GM19467 (cell line): ENCODE measurements at regions not wholly inside any gene's neighbourhood (a gene's known extent, or its start where the extent isn't known, plus 50 kb on each side); places are given as distances from the start of the nearest gene placed in this dataset.

ENCODE experiments used
- ATAC-seq: cut with Tn5 transposase; IDR thresholded peaks from one replicate; pipeline ENCODE4 v1.9.1; 2021; ENCODE audit warnings: mild to moderate bottlenecking, moderate library complexity; ENCODE audit not compliant: unreplicated experiment

DNA sequence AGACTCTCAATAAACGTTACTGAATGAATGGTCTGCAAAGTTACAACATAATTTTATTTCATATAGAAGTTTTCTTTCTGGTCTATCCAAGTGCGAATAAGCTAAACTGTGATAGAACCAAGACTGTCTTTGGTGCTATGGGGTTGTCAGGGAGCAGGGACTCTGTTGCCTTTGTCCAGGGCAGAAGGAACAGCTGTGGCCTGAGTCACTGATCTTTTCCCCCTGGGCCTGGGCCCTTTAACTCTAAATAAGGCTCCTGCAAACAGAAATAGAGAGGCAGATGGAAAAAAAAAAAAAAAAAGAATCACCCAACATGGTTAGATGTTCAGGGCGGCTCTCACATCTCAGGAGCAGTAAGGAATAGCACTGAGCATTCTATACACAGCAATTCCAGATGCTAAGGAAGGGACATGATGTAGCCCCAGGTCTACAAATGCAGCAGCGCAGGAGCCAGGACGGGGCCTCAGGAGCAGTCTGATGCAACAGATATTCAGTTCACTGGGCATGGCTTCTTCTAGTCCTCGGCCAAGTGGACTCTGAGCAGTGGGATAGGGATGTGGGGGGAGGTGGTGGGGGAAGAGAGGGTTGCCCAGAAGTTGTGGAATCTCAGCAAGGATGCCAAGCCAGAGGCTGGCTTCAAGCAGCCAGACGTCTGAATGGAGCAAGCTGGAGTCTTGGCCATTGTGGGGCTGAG lies 247.1 kb upstream of the SIX2 start:
- no peak for ATAC-seq

DNA sequence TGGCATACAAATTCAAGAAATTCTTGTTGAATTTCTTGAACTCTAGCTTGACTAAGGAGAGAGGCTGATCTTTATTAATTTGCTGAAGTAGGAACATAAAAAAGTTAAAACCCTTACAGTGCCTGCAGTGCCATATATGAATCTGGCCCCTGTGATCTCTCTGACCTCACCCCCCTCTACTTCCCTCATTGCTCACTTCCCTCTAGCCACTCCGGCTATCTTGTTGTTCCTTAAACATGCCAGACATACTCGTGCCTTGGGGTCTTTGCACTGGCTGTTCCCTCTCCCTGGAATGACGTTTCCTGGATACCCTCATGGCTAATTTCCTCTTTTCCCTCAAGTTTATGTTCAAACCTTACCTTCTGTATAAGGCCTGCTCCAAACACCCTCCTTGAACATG lies 246.3 kb upstream of the SIX2 start:
- ATAC-seq = no peak

DNA sequence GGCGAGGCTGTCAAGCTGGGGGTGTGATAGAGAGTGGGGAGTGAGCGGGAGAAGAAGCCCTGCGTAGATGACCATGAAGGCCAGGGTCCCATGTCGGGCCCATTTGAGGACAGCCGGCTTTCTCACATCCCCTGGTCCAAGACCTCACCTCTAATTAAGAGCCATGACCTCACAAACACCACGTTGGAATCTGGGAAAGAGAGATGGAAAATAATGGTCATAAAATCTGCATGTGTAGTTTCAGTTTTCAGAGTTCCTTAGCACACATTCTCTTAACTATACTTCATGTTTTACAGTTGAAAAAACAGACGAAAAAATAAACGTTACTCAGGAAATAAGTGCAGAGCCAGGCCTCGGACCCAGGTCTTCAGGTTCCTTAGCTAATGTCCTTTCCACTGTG lies 244.8 kb upstream of the SIX2 start:
- ATAC-seq = no peak

DNA sequence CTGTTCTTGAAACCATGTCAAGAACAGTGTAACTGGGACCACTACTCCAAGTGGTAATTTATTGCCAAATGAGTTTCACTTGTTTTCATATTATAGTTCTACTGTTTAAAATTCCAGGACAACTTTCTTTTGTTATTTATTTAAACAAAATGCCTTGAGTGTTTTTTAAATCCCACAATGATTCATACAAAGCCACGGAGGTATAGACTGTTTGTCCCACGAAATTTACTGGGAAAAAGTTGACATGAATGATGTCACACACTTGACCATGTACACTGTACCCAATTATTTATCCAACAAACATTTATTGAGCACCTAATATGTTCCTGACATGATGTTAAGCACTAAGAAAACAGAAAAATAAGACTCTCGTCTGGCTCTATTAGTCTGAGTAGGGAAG lies 243.9 kb upstream of the SIX2 start:
- ATAC-seq = no peak

DNA sequence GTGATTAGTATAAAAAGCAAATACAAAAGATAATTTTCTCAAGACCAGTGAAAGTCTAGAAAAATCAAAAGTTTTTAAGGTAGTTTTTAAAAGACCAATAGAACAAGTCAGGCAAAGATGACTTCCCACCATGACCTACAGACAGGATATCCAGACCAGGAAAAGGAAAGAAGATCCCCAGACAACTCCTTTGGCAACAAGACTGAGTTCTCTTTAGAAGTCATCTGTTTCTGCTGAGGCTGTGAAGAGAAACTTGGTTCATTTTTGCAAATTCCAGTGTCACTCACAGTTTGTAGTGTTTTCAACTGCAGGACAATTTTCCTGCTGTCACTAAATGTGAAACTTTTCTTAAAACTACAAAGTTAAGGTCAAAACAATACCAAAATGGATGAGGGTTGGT lies 240.9 kb upstream of the SIX2 start:
- ATAC-seq = no peak

DNA sequence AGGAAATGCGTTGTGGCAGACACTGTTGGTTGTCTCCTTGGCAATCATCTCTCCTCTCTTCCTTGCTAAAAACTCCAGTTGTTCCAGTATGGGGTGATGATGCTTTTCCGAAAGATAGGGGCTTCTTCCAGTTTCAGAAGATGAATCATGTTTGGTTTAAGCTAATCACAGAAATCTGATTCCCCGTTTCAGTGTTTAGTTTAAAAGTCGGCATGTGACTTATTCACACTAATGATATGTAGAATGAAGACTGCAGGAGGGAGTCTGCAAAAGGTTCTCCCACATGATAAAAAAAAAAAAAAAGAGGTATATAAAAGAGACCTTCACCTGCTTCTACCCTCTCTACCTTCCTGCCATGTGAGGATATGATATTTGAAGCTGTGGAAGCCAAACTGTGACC lies 239.0 kb upstream of the SIX2 start:
- ATAC-seq = no peak

DNA sequence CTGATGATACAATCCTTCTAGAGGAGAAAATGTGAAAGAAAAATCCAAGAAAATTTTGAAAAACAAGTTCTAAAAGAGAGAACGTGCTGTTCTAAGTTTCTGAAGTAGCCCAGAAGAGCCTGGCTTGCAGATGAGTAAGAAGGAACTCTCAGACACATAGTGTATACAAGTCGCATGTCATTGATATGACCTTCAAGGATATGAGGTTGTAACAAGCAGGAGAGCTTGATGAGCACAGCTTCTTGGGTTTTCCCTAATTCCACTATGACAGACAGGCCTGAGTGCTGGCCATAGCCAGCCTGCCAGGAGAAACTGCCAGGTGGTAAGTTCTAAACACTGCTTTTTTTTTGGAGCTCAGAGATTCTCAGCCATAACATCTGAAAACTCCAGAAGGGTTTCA lies 235.7 kb upstream of the SIX2 start:
- ATAC-seq = no peak

DNA sequence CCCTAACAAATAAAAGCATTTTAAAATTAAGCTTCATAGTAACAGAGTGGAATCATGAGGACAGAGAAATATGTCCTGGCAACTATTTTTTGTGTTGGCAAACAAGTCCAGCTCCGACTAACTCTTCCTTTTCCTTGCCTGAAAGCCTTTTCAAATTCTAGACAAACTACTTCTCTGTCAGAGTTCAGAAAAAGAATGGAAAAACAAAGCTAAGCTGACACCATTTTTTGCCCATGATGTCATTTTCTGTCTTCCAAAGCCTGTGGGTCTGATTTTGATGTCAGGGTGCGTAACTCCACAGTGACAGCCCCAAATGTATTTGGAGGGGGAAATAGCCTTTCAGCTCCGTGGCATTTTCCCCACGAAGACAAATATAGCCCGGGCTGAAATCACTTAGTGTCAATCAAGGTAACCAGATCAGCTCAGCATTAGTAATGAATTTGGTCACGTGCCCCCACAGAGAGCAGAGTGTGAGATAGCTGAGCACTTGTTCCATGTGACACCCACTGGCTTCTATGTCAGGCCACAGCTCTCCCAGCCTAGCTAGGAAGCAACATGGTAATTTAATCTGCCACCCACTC lies 233.0 kb upstream of the SIX2 start:
- ATAC-seq = no peak

DNA sequence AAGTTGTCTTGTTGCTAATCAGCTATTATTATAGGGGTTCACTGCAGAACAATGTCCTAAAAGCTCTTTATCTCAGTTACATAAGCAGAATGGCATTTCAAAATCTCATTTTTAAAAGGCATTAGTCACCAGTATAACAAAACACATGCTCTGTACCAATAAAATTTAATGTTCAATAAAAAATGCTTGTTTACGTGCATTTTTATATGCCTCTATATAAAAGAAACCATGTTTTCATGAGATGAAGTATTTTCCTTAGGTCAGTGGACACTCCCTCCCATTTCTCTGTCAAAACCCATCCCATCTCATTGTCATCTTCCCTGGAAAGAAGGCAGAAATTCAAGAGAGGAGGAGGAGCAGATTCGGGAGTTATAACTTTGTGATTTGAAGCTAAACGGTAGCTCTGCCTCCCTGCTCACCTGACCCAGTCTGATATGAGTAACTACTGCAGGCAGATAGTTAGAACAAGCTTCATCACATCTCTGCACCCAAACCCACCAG lies 231.9 kb upstream of the SIX2 start:
- no peak for ATAC-seq

DNA sequence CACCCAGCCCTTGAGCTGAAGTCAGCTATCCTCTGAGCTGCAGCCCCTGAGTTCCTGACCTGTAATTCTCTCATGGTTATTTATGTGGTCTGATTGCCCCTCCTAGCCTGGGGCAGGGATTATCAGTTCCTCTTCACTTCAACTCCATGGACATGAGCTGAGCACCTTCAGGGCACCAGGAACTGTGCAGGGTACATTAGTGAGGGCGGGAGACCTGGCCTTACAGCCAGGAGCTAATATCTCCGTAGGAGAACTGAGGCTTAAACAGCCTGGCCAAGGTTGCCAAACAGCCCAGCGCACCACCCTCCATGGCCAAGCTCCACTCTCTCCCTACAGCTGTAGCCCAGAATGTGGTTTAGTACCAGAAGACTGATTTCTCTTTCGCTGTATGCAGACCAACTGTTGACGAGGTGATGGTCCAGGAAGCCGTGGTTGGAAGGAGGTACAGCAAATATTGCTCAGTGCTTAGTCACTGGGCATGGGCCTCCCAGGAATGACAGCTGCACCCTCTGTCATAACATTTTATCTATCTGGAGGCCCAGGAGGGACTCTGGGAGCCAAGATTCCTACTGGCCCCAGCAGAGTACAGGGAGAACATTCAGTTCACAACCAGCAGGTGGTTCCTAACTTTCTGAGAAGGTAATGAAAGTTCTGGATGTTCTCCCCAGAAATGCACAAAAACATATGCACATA lies 228.7 kb upstream of the SIX2 start:
- no peak for ATAC-seq

DNA sequence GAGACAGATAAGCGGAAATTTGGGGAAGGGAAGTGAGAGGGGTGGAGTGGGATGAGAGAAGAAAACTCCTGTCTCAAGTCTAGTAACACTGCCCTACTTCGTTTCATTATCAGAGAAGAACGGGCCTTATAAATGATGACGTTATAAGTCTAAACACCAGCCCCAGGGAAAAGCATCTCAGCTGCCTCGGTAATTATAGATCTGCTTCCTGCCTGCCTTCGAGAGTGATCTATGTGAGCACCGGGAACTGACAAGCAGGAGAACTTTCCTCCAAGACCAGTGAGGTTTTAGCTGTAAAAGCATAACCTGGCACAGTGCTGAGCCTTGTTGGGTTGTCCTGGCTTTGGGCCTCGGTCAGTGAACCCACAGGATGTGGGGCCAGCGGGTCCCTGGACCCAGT lies 227.9 kb upstream of the SIX2 start:
- ATAC-seq = no peak

DNA sequence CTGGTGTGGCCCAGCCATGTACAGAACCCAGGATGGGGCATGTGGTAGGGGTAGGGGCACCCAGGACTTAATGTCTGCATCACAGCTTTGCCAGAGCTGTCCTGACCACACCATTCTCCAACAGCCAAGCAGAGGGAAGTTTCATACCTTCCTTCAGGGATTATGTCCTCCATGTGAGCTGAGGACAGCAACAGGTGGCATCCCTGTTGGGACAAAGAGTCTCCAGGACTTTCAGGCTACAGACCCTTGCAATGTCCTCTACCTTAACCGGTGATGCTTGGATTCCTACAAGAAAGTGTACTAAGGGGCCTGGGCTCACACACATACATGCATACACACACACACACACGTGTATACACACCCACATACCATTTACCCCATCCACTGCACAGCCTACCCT lies 227.0 kb upstream of the SIX2 start:
- ATAC-seq = no peak

DNA sequence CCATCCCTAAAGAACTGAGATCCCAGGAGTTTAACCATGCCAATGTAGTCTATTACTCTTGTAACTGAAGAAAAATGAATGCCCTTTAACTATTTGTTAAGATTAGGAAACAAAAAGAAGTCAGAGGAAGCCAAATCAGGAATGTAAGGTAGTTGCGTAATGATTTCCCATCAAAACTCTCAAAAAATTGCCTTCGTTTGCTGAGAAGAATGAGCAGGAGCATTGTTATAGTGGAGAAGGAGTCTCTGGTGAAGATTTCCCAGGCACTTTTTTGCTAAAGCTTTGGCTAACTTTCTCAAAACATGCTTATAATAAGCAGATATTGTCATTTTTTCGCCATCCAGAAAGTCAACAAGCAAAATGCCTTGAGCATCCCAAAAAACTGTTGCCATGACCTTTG lies 224.0 kb upstream of the SIX2 start:
- ATAC-seq = no peak

DNA sequence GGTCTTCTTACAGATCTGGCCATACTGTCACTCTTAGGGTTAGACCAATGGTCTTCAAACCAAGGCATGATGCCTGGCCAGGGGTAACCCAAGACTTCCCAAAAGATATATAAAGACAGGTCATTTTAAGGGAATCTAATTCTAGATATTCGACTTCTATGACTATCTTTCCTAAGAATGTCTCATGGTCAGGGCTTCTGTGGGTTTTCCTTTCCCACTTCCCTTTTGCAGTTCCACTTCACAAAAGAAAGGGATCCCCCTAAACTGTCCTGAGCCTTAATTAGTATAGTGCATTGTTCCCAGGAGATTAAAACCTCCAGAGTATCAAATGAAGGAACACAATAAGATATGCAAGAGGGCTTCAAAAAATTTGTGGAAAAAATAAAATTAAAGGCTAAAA lies 223.6 kb upstream of the SIX2 start:
- ATAC-seq = no peak

DNA sequence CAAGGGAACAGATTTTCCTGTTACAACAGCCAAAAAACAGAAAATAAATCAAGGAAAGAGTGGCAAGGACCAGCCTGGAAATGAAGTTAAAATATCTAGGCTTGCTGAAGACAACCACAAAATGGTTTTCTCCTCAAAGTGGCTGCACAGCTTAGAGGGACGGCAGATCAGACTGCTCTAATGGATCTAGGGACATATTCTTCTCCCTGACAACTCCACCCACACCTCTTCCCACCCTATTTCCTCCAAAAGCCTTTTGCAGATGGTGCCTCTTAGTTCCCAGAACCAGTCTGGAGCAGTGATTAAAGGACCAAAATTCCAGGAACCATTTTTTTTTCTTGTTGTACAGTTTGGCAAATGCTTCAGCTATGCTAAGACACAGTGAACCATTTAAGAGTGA lies 220.2 kb upstream of the SIX2 start:
- ATAC-seq = no peak

DNA sequence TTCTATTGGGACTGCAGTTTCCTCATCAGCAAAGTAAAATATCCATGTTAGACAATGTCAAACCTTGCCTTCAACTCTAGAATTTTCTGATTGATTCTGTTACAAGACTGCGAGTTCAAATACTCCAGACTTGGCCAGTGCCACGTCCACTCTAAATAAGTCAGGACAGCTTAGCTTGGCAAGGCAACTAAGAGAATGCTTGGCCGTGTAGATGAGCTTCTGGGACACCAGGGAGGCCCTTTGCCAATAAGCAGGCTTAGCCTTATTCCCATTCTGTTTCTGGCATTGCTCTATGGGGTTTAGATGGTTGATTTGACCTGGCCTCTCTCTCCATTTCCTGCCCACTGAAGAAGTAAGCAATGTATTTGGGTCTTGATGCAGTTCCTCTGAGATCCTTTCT lies 218.1 kb upstream of the SIX2 start:
- ATAC-seq = no peak

DNA sequence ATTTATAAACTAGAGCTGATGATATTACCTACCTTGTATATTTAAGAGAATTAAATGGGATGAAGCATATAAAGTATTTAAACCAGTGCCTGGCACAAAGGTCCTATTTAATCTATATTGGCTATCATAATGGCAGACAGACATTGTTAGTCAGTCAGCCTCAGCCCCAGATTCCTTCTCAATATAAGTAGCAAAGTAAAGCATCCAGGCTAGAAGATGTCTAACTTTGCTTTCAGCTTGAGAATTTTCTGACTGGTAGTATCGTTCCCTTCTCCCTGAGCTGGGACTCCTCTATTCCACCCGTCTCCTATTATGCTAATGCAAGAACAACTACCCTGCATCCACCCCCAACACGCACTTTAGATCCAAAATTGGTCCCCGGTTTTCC lies 215.7 kb upstream of the SIX2 start:
- no peak for ATAC-seq

DNA sequence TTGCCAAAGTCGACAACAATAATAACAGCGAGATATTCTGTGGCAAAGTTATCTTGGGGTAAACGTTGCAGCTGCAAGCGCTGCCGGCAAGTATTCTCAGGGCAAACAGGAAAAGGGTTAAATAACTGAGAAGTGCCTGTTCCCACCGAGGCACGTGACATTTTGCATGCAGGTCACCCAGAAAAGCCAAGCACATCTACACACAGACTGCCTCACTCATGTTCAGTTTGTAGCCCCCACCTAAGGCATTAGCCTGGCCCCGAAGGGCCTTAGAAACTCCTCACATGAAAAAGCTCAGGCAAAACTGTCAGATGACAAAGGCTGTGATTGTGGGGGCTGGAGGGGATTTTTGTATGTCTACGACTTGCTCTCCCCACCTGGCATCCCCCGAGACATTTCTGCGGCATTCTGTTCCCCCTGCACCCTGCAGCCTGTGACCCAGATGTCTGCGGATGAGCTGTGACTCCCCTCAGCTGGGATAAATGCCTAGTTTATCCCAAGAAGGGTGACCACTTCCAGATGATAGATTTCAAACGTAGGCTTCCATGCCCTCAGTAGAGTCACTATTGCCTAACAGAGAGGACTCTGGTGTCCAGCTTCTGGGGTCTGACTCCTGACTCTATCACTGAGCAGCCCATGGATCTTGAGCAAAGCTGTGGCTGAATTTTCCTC lies 215.2 kb upstream of the SIX2 start:
- no peak for ATAC-seq

DNA sequence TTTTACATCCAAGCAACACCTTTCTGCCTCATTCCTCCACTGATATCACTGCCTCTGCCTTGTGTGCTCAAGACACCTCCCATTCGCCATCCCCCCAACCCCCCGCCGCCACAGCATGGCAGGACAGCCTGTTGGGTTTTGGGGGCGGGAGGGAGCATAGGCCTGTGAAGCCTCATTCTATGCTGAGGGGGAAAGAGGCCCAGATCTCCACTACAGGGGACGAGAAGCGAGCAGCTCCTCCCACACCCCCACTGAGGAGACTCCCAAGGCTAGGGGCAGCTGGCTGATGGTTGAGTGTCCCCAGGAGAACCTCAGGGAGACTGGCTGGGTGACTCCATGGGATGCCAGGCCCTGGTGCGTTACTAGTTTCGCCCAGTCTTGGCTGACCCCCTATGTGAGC lies 214.3 kb upstream of the SIX2 start:
- no peak for ATAC-seq

DNA sequence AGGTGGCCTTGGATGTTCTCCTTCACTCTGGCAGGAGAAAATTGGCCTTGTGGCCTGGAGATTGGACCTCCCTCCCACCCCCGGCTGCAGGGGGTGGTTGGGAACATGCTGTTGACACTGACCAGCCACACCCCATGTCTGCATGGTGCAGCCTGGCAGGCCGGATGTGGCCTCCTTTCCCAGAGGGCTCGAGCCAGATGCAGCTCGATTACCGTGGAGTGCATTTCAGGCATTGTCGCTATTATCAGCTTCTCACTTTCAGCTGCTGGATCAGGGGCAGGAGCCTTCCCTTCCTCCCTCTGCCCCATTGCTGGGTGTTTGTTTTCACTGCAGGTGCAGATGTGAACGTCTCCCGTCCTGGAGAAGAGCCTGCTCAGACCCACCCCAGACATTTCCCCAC lies 211.0 kb upstream of the SIX2 start:
- no peak for ATAC-seq

DNA sequence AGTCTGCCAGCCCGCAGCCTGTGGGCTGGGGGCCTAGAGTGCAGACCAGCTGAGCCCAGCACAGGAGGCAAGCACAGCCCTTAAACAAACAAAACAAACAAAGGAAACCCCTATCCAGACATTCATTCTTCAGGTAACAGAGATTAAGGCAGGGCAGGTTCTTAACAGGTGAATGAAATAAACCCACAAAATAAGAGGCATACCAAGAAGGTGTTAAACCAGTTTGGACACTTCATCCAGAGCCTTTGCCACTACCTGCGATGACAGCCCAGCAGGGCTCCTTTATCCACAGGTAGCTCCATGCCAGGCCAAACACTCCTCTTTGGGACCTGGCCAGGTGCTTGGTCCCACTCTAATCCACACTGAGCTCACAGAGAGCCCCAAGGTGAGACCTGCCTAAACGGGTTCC lies 209.7 kb upstream of the SIX2 start:
- ATAC-seq = no peak

DNA sequence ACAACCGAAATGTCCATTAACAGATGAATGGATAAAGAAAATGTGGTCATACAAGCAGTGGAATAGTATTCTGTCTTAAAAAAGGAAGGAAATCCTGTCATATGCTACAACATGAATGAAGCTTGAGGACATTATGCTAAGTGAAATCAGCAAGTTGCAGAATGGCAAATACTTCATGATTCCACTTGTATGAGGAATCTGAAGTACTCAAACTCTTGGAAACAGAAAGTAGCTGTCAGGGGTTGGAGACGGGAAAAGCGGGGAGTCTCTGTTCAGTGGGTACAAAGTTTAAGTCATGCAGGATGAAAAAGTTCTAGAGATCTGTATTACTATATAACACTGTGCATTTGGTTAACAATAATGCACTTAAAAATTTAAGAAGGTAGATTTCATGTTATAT lies 209.0 kb upstream of the SIX2 start:
- no peak for ATAC-seq
